ENCODE measurements at regions not wholly inside any gene's neighbourhood (a gene's known extent, or its start where the extent isn't known, plus 50 kb on each side); places are given as distances from the start of the nearest gene placed in this dataset.

- Histone ChIP-seq H3K9me3 (replicated peaks; ENCODE audit: control insufficient read depth, insufficient read depth, low read depth, low read length) (no peaks in the 10 kb centered on the region), H3K9ac (ENCODE audit: insufficient read depth in 1 of 2, low read depth in 2 of 2, low read length in 2 of 2) (no peak overlapping the region), H3K4me2 (ENCODE audit: insufficient read depth, low read length) (no peak overlapping the region), H3K4me1 (replicated peaks in 1 of 2; ENCODE audit: control insufficient read depth in 2 of 2, insufficient read depth in 2 of 2, low read length in 2 of 2) (no peaks in the 10 kb centered on the region), H3K27ac (ENCODE audit: extremely low read depth, low read depth, low read length) (no peak overlapping the region), H4K20me1 (replicated peaks; ENCODE audit: control insufficient read depth, insufficient read depth, low read length) (no peaks in the 10 kb centered on the region), H3K9me1 (ENCODE audit: control insufficient read depth, insufficient read depth, low read length) (no peaks in the 10 kb centered on the region), H2AFZ (ENCODE audit: low read depth, low read length) (no peak overlapping the region), H3K4me3 (no peak overlapping the region), H3K27me3 (ENCODE audit: control insufficient read depth in 2 of 2, insufficient read depth in 2 of 2, low read length in 2 of 2) (peaks cover 4 to 16% of the 10 kb centered on the region in 2 experiments; a peak in 3 of 5 replicates), H3K36me3 (ENCODE audit: control insufficient read depth, insufficient read depth, low read length) (no peaks in the 10 kb centered on the region), H3K79me2 (ENCODE audit: control insufficient read depth, insufficient read depth, low read length) (no peaks in the 10 kb centered on the region)
- in situ Hi-C loops (cut with MboI) (no loop called here), intact Hi-C loops (cut with micrococcal nuclease) (no loop called here)
- CTCF ChIA-PET (ENCODE audit: low intra/inter-chr PET ratio), result no interaction called here
- WGBS (ENCODE audit: insufficient coverage, low coverage, missing lambda C conversion rate), result 0% methylated on average over 3 of the region's 3 CpGs
- no peak for TF ChIP-seq ILF3 (IDR thresholded peaks at IDR 0.05; ENCODE audit: borderline replicate concordance)
- TF ChIP-seq ZFP1 (CRISPR knock-in tag; IDR thresholded peaks at IDR 0.05), result no peak
- TF ChIP-seq POLR2G (IDR thresholded peaks at IDR 0.05; ENCODE audit: low read depth, low read length), result no peak
- TF ChIP-seq RBM22 (IDR thresholded peaks at IDR 0.05; ENCODE audit: low read depth, low read length, poor library complexity, severe bottlenecking), result no peak
- no peak for TF ChIP-seq EP300 (IDR thresholded peaks at IDR 0.05; ENCODE audit: low read length)
- no peak for TF ChIP-seq SETDB1 (IDR thresholded peaks at IDR 0.05; ENCODE audit: low read length)
- no peak for TF ChIP-seq WHSC1 (IDR thresholded peaks at IDR 0.05; ENCODE audit: low read length)
- TF ChIP-seq, protein P1, sequence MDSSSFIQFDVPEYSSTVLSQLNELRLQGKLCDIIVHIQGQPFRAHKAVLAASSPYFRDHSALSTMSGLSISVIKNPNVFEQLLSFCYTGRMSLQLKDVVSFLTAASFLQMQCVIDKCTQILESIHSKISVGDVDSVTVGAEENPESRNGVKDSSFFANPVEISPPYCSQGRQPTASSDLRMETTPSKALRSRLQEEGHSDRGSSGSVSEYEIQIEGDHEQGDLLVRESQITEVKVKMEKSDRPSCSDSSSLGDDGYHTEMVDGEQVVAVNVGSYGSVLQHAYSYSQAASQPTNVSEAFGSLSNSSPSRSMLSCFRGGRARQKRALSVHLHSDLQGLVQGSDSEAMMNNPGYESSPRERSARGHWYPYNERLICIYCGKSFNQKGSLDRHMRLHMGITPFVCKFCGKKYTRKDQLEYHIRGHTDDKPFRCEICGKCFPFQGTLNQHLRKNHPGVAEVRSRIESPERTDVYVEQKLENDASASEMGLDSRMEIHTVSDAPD (CRISPR knock-in tag; IDR thresholded peaks at IDR 0.05), result no peak
- no peak for TF ChIP-seq SRSF3 (IDR thresholded peaks at IDR 0.05; ENCODE audit: insufficient read depth, low read length)
- no peak for TF ChIP-seq ZBTB11 (CRISPR knock-in tag; IDR thresholded peaks at IDR 0.05)
- TF ChIP-seq ZBTB8A (IDR thresholded peaks at IDR 0.05; ENCODE audit: partially characterized antibody), result no peak
- POLR2A ChIA-PET, result no interaction called here
- no peak for ATAC-seq
- no peak for FAIRE-seq
- BruUV-seq (replicated peaks), result no TSS peak
- DNase-seq (ENCODE audit: extremely low read depth in 1 of 4, low spot score in 3 of 4), result no peak
These were observed 264.5 kb downstream of the BCL2 start for GRCh38 chr18:63054901-63055584.
